GM12873 (cell line): ENCODE measurements at regions not wholly inside any gene's neighbourhood (a gene's known extent, or its start where the extent isn't known, plus 50 kb on each side); places are given as distances from the start of the nearest gene placed in this dataset.

Experiments used
- CTCF ChIP-seq: IDR thresholded peaks from 2 replicates; pipeline ENCODE4 v1.5.1; 2012; ENCODE audit warnings: low read depth, mild to moderate bottlenecking, moderate library complexity, low read length, control low read depth; ENCODE audit not compliant: insufficient read depth; ENCODE audit errors: missing control alignments

- no peak for TF ChIP-seq CTCF
Measured at GRCh38 chr10:117601716-117602115, 59.2 kb downstream of the EMX2 start.

- TF ChIP-seq CTCF, result no peak
Measured at GRCh38 chr10:117603081-117603480, 60.5 kb downstream of the EMX2 start.

- no peak for TF ChIP-seq CTCF
Measured at GRCh38 chr10:117603726-117604125, 61.2 kb downstream of the EMX2 start.

- TF ChIP-seq CTCF, result no peak
Measured at GRCh38 chr10:117609095-117609795, 66.7 kb downstream of the EMX2 start.

GRCh38 chr10:117609796-117610170, 67.2 kb downstream of the EMX2 start:
- no peak for TF ChIP-seq CTCF

GRCh38 chr10:117610321-117610720, 67.8 kb downstream of the EMX2 start:
- TF ChIP-seq CTCF, result no peak

- TF ChIP-seq CTCF, result no peak
Measured at GRCh38 chr10:117612113-117612512, 69.6 kb downstream of the EMX2 start.
